ENCODE measurements at regions not wholly inside any gene's neighbourhood (a gene's known extent, or its start where the extent isn't known, plus 50 kb on each side); places are given as distances from the start of the nearest gene placed in this dataset.

DNA sequence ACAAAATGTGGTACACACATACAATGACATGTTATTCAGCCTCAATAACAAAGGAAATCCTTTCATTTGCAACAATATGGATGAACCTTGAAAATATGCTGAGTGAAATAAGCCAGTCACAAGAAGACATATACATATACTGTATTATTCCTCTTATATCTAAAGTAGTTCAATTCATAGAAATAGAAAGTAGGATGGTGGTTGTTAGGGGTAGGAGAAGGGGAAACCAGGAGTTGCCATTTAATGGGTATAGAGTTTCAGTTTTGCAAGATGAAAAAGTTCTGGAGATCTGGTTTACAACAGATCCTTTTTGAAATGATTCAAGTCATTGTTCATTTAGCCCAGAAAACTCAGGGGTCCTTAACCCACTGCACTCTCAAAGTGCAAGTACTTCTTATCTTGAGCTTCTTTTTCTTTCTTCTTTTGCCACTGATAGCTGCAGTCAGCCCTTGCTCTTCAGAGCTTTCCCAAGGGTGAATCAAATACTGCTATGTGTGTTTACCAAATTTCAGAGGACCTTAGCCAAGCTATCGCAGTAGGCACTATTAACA, 208.0 kb upstream of the EOMES start:
- Histone ChIP-seq H3K27me3 (ENCODE audit: insufficient read depth, low read depth) (no peaks in the 10 kb centered on the region), H3K9me3 (ENCODE audit: insufficient read depth, low read depth) (no peaks in the 10 kb centered on the region), H3K4me1 (replicated peaks; ENCODE audit: insufficient read depth) (no peaks in the 10 kb centered on the region), H3K27ac (no peak overlapping the region), H3F3A (ENCODE audit: insufficient read depth, low read depth) (no peaks in the 10 kb centered on the region), H3K4me3 (no peak overlapping the region), H3K4me2 (no peak overlapping the region), H3K9me2 (ENCODE audit: insufficient read depth) (0 out of 2 replicates have a peak, but pooled peaks cover 3% of the 10 kb centered on the region), H3K79me2 (ENCODE audit: low read depth) (no peaks in the 10 kb centered on the region), H3K36me3 (ENCODE audit: low read depth) (no peaks in the 10 kb centered on the region), H2AFZ (no peak overlapping the region), H4K20me1 (ENCODE audit: insufficient read depth) (no peaks in the 10 kb centered on the region)
- TF ChIP-seq, protein P1, sequence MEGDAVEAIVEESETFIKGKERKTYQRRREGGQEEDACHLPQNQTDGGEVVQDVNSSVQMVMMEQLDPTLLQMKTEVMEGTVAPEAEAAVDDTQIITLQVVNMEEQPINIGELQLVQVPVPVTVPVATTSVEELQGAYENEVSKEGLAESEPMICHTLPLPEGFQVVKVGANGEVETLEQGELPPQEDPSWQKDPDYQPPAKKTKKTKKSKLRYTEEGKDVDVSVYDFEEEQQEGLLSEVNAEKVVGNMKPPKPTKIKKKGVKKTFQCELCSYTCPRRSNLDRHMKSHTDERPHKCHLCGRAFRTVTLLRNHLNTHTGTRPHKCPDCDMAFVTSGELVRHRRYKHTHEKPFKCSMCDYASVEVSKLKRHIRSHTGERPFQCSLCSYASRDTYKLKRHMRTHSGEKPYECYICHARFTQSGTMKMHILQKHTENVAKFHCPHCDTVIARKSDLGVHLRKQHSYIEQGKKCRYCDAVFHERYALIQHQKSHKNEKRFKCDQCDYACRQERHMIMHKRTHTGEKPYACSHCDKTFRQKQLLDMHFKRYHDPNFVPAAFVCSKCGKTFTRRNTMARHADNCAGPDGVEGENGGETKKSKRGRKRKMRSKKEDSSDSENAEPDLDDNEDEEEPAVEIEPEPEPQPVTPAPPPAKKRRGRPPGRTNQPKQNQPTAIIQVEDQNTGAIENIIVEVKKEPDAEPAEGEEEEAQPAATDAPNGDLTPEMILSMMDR (conservative IDR thresholded peaks at IDR 0.05), result no peak
- TF ChIP-seq EZH2 (IDR thresholded peaks at IDR 0.05; ENCODE audit: low read depth), result no peak
- intact Hi-C loops (cut with micrococcal nuclease; ENCODE audit: unreplicated experiment), result no loop called here
- no peak for DNase-seq
- CTCF ChIA-PET, result no interaction called here
- POLR2A ChIA-PET (ENCODE audit: unreplicated experiment), result no interaction called here
- BruUV-seq (replicated peaks), result no TSS peak

- no peaks in the 10 kb centered on the region for H3K36me3 ChIP-seq (ENCODE audit: low read depth)
- H3K9me3 ChIP-seq (ENCODE audit: insufficient read depth, low read depth), result no peaks in the 10 kb centered on the region
- no peak for TF ChIP-seq EZH2 (IDR thresholded peaks at IDR 0.05; ENCODE audit: low read depth)
- TF ChIP-seq, protein P1 (conservative IDR thresholded peaks at IDR 0.05), result no peak
- ChIA-PET CTCF (no interaction called here), POLR2A (ENCODE audit: unreplicated experiment) (no interaction called here)
- H3K4me2 ChIP-seq, result no peak overlapping the region
- H3K9me2 ChIP-seq (ENCODE audit: insufficient read depth), result 0 out of 2 replicates have a peak, but pooled peaks cover 3% of the 10 kb centered on the region
- no peaks in the 10 kb centered on the region for H3K27me3 ChIP-seq (ENCODE audit: insufficient read depth, low read depth)
- BruUV-seq (replicated peaks), result no TSS peak
- intact Hi-C loops (cut with micrococcal nuclease; ENCODE audit: unreplicated experiment), result no loop called here
- DNase-seq, result no peak
- H3F3A ChIP-seq (ENCODE audit: insufficient read depth, low read depth), result no peaks in the 10 kb centered on the region
- no peak overlapping the region for H3K27ac ChIP-seq
- no peaks in the 10 kb centered on the region for H3K4me1 ChIP-seq (replicated peaks; ENCODE audit: insufficient read depth)
- no peaks in the 10 kb centered on the region for H3K79me2 ChIP-seq (ENCODE audit: low read depth)
- no peak overlapping the region for H2AFZ ChIP-seq
- no peaks in the 10 kb centered on the region for H4K20me1 ChIP-seq (ENCODE audit: insufficient read depth)
- H3K4me3 ChIP-seq, result no peak overlapping the region
These were observed 213.4 kb upstream of the EOMES start for GRCh38 chr3:27935492-27935891.

DNA sequence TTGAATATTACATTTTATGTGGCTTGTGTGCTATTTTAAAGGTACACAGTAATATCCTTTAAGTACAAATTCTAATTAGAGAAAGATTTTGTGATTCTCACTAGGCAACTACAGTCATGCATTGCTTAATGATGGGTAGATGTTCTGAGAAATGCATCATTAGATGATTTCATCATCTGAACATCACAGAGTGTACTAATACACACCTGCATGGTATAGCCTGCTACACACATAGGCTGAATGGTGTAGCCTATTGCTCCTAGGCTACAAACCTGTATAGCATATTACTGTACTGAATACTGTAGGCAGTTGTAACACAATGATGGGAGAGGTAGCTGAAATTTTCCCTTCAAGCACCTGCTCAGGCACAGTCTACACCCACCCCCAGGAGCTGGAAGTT, 217.4 kb upstream of the EOMES start:
- no TSS peak for BruUV-seq (replicated peaks)
- ChIA-PET CTCF (no interaction called here), POLR2A (ENCODE audit: unreplicated experiment) (no interaction called here)
- H3K9me2 ChIP-seq (ENCODE audit: insufficient read depth), result no peaks in the 10 kb centered on the region; the same call in 1 of the 2 replicates
- H3K27ac ChIP-seq, result no peak overlapping the region
- H2AFZ ChIP-seq, result no peak overlapping the region
- TF ChIP-seq EZH2 (IDR thresholded peaks at IDR 0.05; ENCODE audit: low read depth), result no peak
- TF ChIP-seq, protein P1 (conservative IDR thresholded peaks at IDR 0.05), result no peak
- intact Hi-C loops (cut with micrococcal nuclease; ENCODE audit: unreplicated experiment), result no loop called here
- no peaks in the 10 kb centered on the region for H3K9me3 ChIP-seq (ENCODE audit: insufficient read depth, low read depth)
- H3K4me1 ChIP-seq (replicated peaks; ENCODE audit: insufficient read depth), result no peaks in the 10 kb centered on the region
- no peaks in the 10 kb centered on the region for H3K79me2 ChIP-seq (ENCODE audit: low read depth)
- H3K4me3 ChIP-seq, result no peak overlapping the region
- no peak for DNase-seq
- no peak overlapping the region for H3K4me2 ChIP-seq
- H3F3A ChIP-seq (ENCODE audit: insufficient read depth, low read depth), result no peaks in the 10 kb centered on the region
- H4K20me1 ChIP-seq (ENCODE audit: insufficient read depth), result no peaks in the 10 kb centered on the region
- H3K36me3 ChIP-seq (ENCODE audit: low read depth), result no peaks in the 10 kb centered on the region
- no peaks in the 10 kb centered on the region for H3K27me3 ChIP-seq (ENCODE audit: insufficient read depth, low read depth)
